Natural killer cell (primary cell): ENCODE measurements at regions not wholly inside any gene's neighbourhood (a gene's known extent, or its start where the extent isn't known, plus 50 kb on each side); places are given as distances from the start of the nearest gene placed in this dataset.

Experiments
- ATAC-seq, 3 donors: fragments of 150-1000 bp in 2 of 3; fragments of 200-7000 bp in 1 of 3; cut with Tn5 transposase; 1 replicate in 1 of 3; 2 replicates in 2 of 3; pipeline ENCODE4 v1.10.0; 2021; ENCODE audit warnings: mild to moderate bottlenecking in 2 of 3, moderate library complexity in 2 of 3
- DNase-seq, 2 donors: peaks; one replicate each; pipeline versions ENCODE4 v3.0.0 to v3.0.0-alpha.2; 2013 to 2021; ENCODE audit warnings: mixed read lengths in 1 of 2
- H3K27ac ChIP-seq: one replicate; pipeline ENCODE4 v1.5.1; 2013; ENCODE audit warnings: mild to moderate bottlenecking, low read length
- H3K27me3 ChIP-seq: one replicate; pipeline ENCODE4 v1.6.1; 2013; ENCODE audit warnings: low read length; ENCODE audit not compliant: control insufficient read depth, insufficient read depth
- H3K36me3 ChIP-seq: one replicate; pipeline ENCODE4 v1.6.1; 2013; ENCODE audit warnings: low read length; ENCODE audit not compliant: control insufficient read depth, insufficient read depth
- H3K4me1 ChIP-seq: one replicate; pipeline ENCODE4 v1.6.1; 2013; ENCODE audit warnings: low read length; ENCODE audit not compliant: control insufficient read depth, insufficient read depth
- H3K4me3 ChIP-seq: one replicate; pipeline ENCODE4 v1.5.1; 2013; ENCODE audit warnings: low read length
- H3K9me3 ChIP-seq: one replicate; pipeline ENCODE4 v1.6.1; 2013; ENCODE audit warnings: low read length; ENCODE audit not compliant: control insufficient read depth, insufficient read depth
- H3K27ac Mint-ChIP-seq, 2 donors: one replicate each; pipeline ENCODE4 v1.8.0; 2022; ENCODE audit warnings: mild to moderate bottlenecking in 2 of 2, mixed read lengths in 2 of 2, moderate library complexity in 1 of 2
- H3K27me3 Mint-ChIP-seq, 2 donors: one replicate each; pipeline ENCODE4 v1.8.0; 2022; ENCODE audit warnings: low read depth in 2 of 2, mixed read lengths in 2 of 2
- H3K36me3 Mint-ChIP-seq: one replicate; pipeline ENCODE4 v1.8.0; 2022; ENCODE audit warnings: mixed read lengths
- H3K4me1 Mint-ChIP-seq, 2 donors: one replicate each; pipeline ENCODE4 v1.8.0; 2022; ENCODE audit warnings: mixed read lengths in 2 of 2
- H3K4me3 Mint-ChIP-seq: one replicate; pipeline ENCODE4 v1.8.0; 2022; ENCODE audit warnings: mild to moderate bottlenecking, moderate library complexity, mixed read lengths
- H3K9me3 Mint-ChIP-seq, 2 donors: one replicate each; pipeline ENCODE4 v1.8.0; 2022; ENCODE audit warnings: mixed read lengths in 2 of 2
- CTCF ChIP-seq: fragments of 200-600 bp; IDR thresholded peaks from one replicate; pipeline ENCODE4 v1.8.0; 2022; ENCODE audit warnings: antibody characterized with exemption
- WGBS: methylation state at CpG from one replicate; pipeline ENCODE4 v1.1.7; 2013; ENCODE audit warnings: missing lambda C conversion rate; ENCODE audit not compliant: insufficient coverage; 5-methylcytosine and 5-hydroxymethylcytosine counted together
- intact Hi-C: fragments of 100-400 bp; cut with micrococcal nuclease; formaldehyde crosslinking; loops from one replicate; pipeline ENCODE4 v1.14.2; 2022

GRCh38 chr4:111450867-111451266, 694.4 kb upstream of the FAM241A start:
- Mint-ChIP-seq H3K4me1 (no peaks in the 10 kb centered on the region), H3K9me3 (peaks cover 10 to 15% of the 10 kb centered on the region in 2 donors), H3K27ac (no peak overlapping the region), H3K4me3 (no peak overlapping the region), H3K27me3 (no peaks in the 10 kb centered on the region), H3K36me3 (no peaks in the 10 kb centered on the region)
- H3K27me3 ChIP-seq, result no peaks in the 10 kb centered on the region
- no peak overlapping the region for H3K4me3 ChIP-seq
- H3K27ac ChIP-seq, result no peak overlapping the region
- DNase-seq, result no peak
- no peaks in the 10 kb centered on the region for H3K4me1 ChIP-seq
- intact Hi-C loops, result no loop called here
- H3K36me3 ChIP-seq, result no peaks in the 10 kb centered on the region
- no peaks in the 10 kb centered on the region for H3K9me3 ChIP-seq
- ATAC-seq, result no peak
- no peak for TF ChIP-seq CTCF

GRCh38 chr4:111453216-111453615, 692.0 kb upstream of the FAM241A start:
- H3K27ac ChIP-seq, result no peak overlapping the region
- Mint-ChIP-seq H3K27me3 (no peaks in the 10 kb centered on the region), H3K4me3 (no peak overlapping the region), H3K27ac (no peak overlapping the region), H3K4me1 (no peaks in the 10 kb centered on the region), H3K36me3 (no peaks in the 10 kb centered on the region), H3K9me3 (peaks cover 6 to 9% of the 10 kb centered on the region in 2 donors)
- DNase-seq, result no peak
- no peak for ATAC-seq
- intact Hi-C loops, result no loop called here
- no peaks in the 10 kb centered on the region for H3K4me1 ChIP-seq
- no peak for TF ChIP-seq CTCF
- no peaks in the 10 kb centered on the region for H3K36me3 ChIP-seq
- H3K27me3 ChIP-seq, result no peaks in the 10 kb centered on the region
- no peaks in the 10 kb centered on the region for H3K9me3 ChIP-seq
- H3K4me3 ChIP-seq, result no peak overlapping the region

- intact Hi-C loops, result no loop called here
- peaks cover 6 to 7% of the 10 kb centered on the region in 2 donors for H3K9me3 Mint-ChIP-seq
- no peak overlapping the region for H3K4me3 Mint-ChIP-seq
- no peaks in the 10 kb centered on the region for H3K4me1 ChIP-seq
- H3K36me3 ChIP-seq, result no peaks in the 10 kb centered on the region
- H3K4me3 ChIP-seq, result no peak overlapping the region
- no peaks in the 10 kb centered on the region for H3K27me3 Mint-ChIP-seq
- TF ChIP-seq CTCF, result no peak
- no peak overlapping the region for H3K27ac ChIP-seq
- WGBS, result 76% methylated on average over 4 of the region's 4 CpGs
- H3K36me3 Mint-ChIP-seq, result no peaks in the 10 kb centered on the region
- H3K4me1 Mint-ChIP-seq, result no peaks in the 10 kb centered on the region
- H3K27ac Mint-ChIP-seq, result no peak overlapping the region
- H3K27me3 ChIP-seq, result no peaks in the 10 kb centered on the region
- DNase-seq (no peak), ATAC-seq (no peak)
- H3K9me3 ChIP-seq, result no peaks in the 10 kb centered on the region
Observed at GRCh38 chr4:111454961-111455360, 690.3 kb upstream of the FAM241A start.

- 80% methylated on average over 8 of the region's 8 CpGs for WGBS
- H3K4me3 Mint-ChIP-seq, result no peak overlapping the region
- Histone ChIP-seq H3K27ac (no peak overlapping the region), H3K4me1 (no peaks in the 10 kb centered on the region), H3K27me3 (no peaks in the 10 kb centered on the region), H3K4me3 (no peak overlapping the region), H3K9me3 (peaks cover 3% of the 10 kb centered on the region), H3K36me3 (no peaks in the 10 kb centered on the region)
- intact Hi-C loops, result no loop called here
- peaks cover 0 to 3% of the 10 kb centered on the region in 2 donors for H3K9me3 Mint-ChIP-seq
- no peak for DNase-seq
- no peak overlapping the region for H3K27ac Mint-ChIP-seq
- no peaks in the 10 kb centered on the region for H3K36me3 Mint-ChIP-seq
- H3K4me1 Mint-ChIP-seq, result no peaks in the 10 kb centered on the region
- ATAC-seq, result no peak
- H3K27me3 Mint-ChIP-seq, result no peaks in the 10 kb centered on the region
- TF ChIP-seq CTCF, result no peak
Observed at GRCh38 chr4:111464251-111465045, 680.8 kb upstream of the FAM241A start.
